ENCODE measurements at regions not wholly inside any gene's neighbourhood (a gene's known extent, or its start where the extent isn't known, plus 50 kb on each side); places are given as distances from the start of the nearest gene placed in this dataset.

- DNase-seq (ENCODE audit: low spot score in 2 of 2), result no peak
- 85 to 86% methylated on average over 3 of the region's 3 CpGs for WGBS, 2 donors
- intact Hi-C loops (cut with DNase I; ENCODE audit: low total_unique reads), result no loop called here
- TF ChIP-seq POLR2A (IDR thresholded peaks at IDR 0.05) (no peak), CTCF (IDR thresholded peaks at IDR 0.05) (no peak)
- no peak overlapping the region for H3K4me3 ChIP-seq (ENCODE audit: low read depth, poor library complexity, severe bottlenecking)
Measured at GRCh38 chr14:40616579-40616978, 990.1 kb upstream of the LRFN5 start.

- intact Hi-C loops (cut with DNase I; ENCODE audit: low total_unique reads), result no loop called here
- no peak for DNase-seq (ENCODE audit: low spot score in 2 of 2)
- no peak for TF ChIP-seq CTCF (IDR thresholded peaks at IDR 0.05)
- TF ChIP-seq POLR2A (IDR thresholded peaks at IDR 0.05), result no peak
- no peak overlapping the region for H3K4me3 ChIP-seq (ENCODE audit: low read depth, poor library complexity, severe bottlenecking)
Measured at GRCh38 chr14:40601063-40601462, 1005.6 kb upstream of the LRFN5 start.

- DNase-seq (ENCODE audit: low spot score in 2 of 2), result no peak
- no peak overlapping the region for H3K4me3 ChIP-seq (ENCODE audit: low read depth, poor library complexity, severe bottlenecking)
- TF ChIP-seq POLR2A (IDR thresholded peaks at IDR 0.05), result no peak
- TF ChIP-seq CTCF (IDR thresholded peaks at IDR 0.05), result no peak
- intact Hi-C loops (cut with DNase I; ENCODE audit: low total_unique reads), result no loop called here
Measured at GRCh38 chr14:40599725-40600124, 1007.0 kb upstream of the LRFN5 start.

- DNase-seq (ENCODE audit: low spot score in 2 of 2), result no peak
- H3K4me3 ChIP-seq (ENCODE audit: low read depth, poor library complexity, severe bottlenecking), result no peak overlapping the region
- TF ChIP-seq POLR2A (IDR thresholded peaks at IDR 0.05) (no peak), CTCF (IDR thresholded peaks at IDR 0.05) (no peak)
- 66 to 71% methylated on average over 3 of the region's 3 CpGs for WGBS, 2 donors
- intact Hi-C loops (cut with DNase I; ENCODE audit: low total_unique reads), result no loop called here
Measured at GRCh38 chr14:40581264-40581663, 1025.4 kb upstream of the LRFN5 start.

- DNase-seq (ENCODE audit: low spot score in 2 of 2), result no peak
- no peak overlapping the region for H3K4me3 ChIP-seq (ENCODE audit: low read depth, poor library complexity, severe bottlenecking)
- intact Hi-C loops (cut with DNase I; ENCODE audit: low total_unique reads), result no loop called here
- TF ChIP-seq CTCF (IDR thresholded peaks at IDR 0.05), result no peak
- no peak for TF ChIP-seq POLR2A (IDR thresholded peaks at IDR 0.05)
- 73 to 75% methylated on average over 4 of the region's 4 CpGs for WGBS, 2 donors
Measured at GRCh38 chr14:40576880-40577478, 1029.7 kb upstream of the LRFN5 start.

GRCh38 chr14:40574780-40575179, 1031.9 kb upstream of the LRFN5 start:
- no peak overlapping the region for H3K4me3 ChIP-seq (ENCODE audit: low read depth, poor library complexity, severe bottlenecking)
- WGBS, 2 donors, result 27 to 40% methylated on average over 3 of the region's 3 CpGs
- intact Hi-C loops (cut with DNase I; ENCODE audit: low total_unique reads), result no loop called here
- no peak for TF ChIP-seq CTCF (IDR thresholded peaks at IDR 0.05)
- no peak for TF ChIP-seq POLR2A (IDR thresholded peaks at IDR 0.05)
- no peak for DNase-seq (ENCODE audit: low spot score in 2 of 2)
